ENCODE measurements at regions not wholly inside any gene's neighbourhood (a gene's known extent, or its start where the extent isn't known, plus 50 kb on each side); places are given as distances from the start of the nearest gene placed in this dataset.
"Not testable (repeated sequence)": the region's sequence is repeated elsewhere in the genome, so short reads cannot be mapped to it uniquely, and the experiment has no call there.

DNA sequence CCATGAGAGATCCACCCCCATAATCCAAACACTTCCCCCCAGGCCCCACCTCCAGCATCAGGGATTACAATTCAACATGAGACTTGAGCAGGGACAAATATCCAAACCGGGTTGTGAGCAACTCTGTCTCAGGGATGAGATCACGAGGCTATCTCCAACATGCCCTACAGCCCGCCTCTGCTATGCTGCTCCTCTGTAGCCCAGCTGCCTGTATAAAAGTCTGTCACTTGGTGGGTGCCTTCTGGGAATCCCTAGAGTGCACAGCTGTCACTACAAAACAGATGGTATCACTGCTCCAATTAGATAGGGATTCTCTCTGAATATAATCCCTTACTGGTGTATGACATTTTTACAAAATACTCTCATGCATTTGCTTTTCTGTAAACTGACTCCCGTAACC lies 114.9 kb upstream of the NANOS1 start:
- no peak for DNase-seq (ENCODE audit: low read depth in 2 of 2)

DNA sequence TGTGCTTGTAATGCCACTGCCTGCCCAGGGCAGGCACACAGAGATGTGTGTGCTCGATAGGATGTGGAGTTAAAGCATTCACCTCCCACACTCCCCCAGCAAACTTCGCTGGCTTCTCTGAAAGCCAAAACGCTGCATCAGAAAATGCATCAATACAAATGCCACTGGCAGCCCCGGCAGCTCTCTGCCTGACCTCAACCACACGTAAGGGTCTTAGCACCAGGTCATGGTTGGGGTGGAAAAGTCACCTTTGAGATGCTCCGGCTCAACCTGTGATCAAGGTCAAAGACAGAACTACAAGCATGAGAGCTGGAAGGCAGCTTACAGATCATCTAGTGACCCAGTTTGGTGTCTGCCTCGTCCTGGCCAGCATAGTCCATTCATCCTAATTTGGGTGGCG lies 114.4 kb upstream of the NANOS1 start:
- DNase-seq (ENCODE audit: low read depth in 2 of 2), result no peak

DNA sequence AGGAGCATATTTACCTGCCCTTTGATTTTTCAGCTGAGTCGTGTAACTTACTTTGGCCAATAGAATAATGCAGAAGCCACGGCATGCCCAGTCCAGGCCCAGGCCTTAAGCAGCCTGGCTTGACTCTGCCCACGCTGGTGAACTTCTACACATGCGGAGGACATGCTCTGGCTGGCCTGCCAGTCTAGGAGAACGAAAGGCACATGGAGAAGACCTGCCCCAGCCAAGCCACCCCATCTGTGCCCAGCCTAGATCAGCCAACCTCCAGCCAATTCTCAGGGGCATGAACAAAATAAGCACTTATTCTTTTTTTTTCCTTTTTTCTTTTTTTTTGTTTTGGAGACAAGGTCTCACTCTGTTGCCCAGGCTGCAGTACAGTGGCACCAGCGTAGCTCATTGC lies 112.7 kb upstream of the NANOS1 start:
- DNase-seq (ENCODE audit: low read depth in 2 of 2), result no peak

DNA sequence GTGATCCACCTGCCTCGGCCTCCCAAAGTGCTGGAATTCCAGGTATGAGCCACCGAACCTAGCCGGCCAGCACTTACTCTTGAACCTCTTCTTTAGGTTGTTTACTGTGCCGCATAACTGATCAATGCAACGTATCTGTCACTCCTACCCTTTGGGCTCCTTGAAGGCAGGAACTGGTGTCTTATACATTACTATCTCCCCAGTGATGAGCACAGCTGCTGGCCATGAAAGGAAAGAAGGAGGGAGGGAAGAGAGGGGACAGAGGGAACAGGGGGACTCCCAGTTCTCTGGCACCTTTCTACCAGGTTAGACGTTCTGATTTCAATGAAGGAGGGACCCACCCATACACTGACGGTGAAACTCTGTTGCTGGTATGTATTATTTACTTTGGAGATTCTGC lies 111.8 kb upstream of the NANOS1 start:
- DNase-seq (ENCODE audit: low read depth in 2 of 2), result no peak

DNA sequence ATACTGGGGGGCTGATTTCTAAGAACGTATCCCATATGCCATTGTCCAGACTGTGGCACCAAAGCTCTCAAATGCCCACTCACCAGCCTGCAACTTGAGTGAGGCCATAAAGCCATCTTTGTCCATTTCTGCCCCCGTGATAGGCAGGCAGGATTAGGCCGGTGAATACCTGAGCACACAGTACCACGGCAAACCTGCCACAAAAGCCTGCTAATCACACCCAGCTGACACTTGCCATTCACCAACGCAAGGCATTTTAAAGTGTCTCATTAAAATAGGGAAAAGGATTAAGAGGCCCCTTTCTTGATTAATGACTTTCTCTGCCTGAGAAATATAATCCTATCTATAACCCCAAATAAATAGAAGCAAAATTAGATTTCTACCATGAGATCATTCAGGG lies 111.4 kb upstream of the NANOS1 start:
- DNase-seq (ENCODE audit: low read depth in 2 of 2), result no peak

DNA sequence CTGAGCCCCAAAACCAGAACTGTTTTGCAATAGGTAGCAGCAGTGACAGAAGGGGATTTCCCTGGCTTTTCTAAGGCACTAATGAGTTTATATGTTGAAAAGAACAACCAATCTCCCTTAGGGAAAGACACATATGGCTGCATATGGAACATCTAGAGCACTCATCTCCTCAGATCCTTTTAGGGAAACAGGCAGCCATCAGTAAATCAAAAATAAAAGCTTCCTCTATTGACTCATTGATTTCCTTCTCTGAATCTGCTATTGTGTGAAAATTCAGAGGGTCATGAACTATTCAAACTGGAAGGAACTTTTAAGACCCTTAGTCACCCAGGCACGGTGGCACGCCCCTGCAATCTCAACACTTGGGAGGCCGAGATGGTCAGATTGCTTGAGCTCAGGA lies 110.9 kb upstream of the NANOS1 start:
- DNase-seq (ENCODE audit: low read depth in 2 of 2), result peak in 1 of 2 donors; percentile 17

DNA sequence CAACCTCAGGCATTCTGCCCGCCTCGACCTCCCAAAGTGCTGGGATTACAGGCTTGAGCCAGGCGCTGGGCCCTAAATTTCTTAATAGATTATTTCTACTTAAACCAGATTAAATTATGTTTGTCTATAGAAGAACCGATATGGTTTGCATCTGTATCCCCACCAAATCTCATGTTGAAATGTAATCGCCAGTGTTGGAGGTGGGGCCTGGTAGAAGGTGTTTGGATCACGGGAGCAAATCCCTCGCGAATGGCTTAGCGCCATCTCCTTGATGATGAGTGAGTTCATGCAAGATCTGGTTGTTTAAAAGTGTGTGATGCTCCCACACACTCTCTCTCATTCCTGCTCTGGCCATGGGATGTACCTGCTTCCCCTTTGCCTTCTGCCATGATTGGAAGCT lies 109.3 kb upstream of the NANOS1 start:
- no peak for DNase-seq (ENCODE audit: low read depth in 2 of 2)

DNA sequence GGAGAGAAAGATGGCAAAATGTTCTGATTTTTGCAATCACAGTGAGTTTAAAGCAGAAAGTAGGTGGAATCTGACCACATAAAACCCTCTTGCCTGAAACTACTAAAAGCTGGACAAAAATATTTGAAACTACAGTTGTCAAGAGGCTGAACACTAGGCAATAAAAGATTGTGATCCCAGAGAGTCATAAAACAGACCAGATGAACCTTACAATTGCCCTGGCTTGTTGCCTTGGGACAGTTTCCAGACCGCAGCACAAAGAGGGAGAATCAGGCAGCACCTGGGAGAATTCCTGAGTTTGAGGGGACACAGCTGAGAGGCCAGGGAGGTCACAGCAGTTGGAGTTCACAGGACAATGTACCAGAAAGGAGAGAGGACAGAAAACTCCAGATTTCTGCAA lies 107.3 kb upstream of the NANOS1 start:
- no peak for DNase-seq (ENCODE audit: low read depth in 2 of 2)

DNA sequence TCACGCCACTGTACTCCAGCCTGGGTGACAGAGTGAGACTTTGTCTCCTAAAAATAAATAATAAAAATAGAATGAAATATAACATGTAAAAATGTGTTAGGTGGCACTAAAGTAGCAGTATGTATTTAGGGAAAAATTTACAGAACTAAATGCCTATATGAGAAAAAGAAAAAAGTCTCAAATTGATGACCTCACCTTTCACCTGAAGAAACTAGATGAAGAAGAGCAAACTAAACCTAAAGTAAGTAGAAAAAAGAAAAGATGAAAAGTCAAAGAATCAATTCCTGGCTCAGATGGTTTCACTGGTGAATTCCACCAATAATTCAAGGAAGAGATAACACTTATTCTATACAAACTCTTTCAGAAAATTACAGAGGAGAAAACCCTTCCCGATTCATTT lies 106.5 kb upstream of the NANOS1 start:
- DNase-seq (ENCODE audit: low read depth in 2 of 2), result no peak

DNA sequence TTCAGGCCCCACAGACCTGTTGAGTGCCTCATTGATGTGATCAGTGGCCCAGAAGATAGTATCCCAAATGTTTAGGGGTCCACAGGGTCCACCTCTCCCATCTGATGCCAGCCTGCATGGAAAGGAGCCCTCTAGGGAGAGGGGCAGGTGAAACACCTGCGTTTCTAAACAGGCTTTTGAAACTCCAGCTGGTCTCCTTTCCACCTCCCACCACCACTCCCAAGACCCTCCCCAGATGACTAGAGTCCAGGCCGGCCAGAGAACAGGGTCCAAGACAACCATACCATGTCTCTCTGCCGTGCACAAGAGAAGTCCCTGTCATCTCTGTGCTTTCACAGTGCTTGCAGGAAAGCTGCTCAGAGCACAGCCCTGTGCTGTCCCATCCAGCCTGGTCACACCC lies 105.0 kb upstream of the NANOS1 start:
- DNase-seq (ENCODE audit: low read depth in 2 of 2), result no peak

DNA sequence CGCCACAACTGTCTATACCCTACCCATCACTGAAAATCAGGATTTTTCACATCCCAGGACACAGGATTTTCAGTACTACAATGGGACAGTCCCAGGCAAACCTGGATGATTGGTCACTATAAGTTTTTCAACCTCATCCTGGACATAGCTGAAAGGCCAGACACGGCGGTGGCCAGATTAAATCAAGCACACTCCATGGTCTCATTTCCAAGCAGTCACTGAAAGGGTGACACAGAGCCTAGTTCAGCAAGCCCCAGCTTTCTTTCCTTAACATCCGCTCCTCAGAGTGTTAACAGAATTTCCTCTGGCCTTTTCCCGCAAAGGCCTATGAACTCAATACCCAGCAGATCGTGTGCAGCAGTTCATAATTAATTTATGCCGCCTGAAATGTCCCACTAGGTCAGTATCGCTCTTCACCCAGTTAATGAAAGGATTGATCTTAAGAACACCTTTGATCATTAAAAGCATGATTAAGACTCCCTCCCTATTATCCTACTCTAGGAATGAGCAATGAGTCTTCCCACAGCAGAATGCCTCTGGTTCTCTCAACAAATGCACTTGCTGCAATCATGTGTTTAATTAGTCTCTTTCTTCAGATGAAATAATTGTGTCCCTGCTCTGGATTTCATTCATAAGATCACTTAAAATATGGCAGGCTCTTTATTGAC lies 104.0 kb upstream of the NANOS1 start:
- no peak for DNase-seq (ENCODE audit: low read depth in 2 of 2)

DNA sequence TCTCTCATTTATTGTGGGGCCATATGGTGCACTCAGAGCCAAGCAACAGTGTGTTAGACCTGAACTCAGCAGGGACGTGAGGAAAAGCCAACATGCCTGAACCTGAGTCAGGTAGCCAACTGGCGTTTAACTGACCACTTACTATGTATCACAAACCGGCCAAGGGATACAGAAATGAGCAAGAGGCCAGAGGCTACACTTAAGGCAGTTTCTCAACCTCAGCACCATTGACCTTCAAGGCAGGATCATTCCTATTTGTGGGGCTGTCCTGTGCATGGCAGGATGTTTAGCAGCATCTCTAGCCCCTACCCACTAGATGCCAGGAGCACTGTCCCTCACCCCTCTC lies 103.5 kb upstream of the NANOS1 start:
- no peak for DNase-seq (ENCODE audit: low read depth in 2 of 2)

DNA sequence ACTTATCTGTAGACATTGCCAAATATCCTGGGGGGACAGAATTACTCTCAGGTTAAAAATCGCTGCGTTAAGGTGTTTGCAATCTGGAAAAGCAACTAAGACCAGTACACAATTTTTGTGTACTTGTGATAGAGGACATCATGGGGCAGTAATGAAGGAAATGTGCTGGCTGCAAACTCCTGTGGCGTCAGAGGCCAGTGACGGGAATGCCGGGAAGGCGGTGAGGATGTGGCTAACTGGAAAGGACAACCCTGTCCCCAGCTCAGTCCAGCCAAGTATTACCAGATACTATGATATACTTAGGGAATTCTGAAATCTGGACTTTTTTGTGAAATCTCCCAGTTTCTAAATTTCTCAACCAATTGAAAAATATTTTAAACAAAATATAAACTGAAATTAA lies 103.1 kb upstream of the NANOS1 start:
- DNase-seq (ENCODE audit: low read depth in 2 of 2), result no peak

DNA sequence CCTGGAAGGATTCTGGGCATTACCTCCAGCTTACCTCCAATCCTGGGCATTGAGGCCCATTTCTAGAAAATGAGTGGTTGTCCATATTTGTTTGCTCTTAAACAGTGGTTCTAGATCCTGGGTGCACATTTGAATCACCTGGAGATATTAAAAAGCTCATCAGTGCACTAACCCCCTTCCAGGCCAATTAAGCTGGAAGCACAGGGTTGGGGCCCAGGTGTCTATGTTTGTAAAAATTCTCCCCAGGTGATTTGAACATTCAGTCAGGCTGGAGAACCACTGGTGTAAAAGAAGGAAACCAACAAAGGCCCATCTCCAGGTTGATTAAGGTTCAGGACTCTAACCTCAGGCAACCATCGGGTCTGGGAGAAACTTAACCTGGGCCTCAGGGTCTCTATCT lies 102.6 kb upstream of the NANOS1 start:
- DNase-seq (ENCODE audit: low read depth in 2 of 2), result no peak

DNA sequence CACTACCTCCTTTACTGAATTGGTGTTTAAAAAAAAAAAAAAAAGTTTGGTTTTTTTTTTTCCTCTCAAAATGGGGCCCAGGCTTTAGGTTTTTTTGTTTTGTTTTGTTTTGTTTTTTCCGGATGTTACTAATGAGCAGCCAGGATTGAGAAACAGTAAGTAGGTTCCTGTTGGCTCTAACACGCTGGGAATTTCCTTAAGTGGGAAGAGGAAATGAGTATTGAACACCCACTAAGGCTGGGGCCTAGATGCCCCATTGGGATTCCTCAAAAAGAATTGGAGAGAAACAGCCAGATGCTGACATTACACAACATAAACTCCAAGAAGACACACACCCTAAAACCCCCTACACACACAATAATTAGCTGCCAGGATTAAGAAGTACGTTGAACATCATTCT lies 102.2 kb upstream of the NANOS1 start:
- DNase-seq (ENCODE audit: low read depth in 2 of 2), result no peak

DNA sequence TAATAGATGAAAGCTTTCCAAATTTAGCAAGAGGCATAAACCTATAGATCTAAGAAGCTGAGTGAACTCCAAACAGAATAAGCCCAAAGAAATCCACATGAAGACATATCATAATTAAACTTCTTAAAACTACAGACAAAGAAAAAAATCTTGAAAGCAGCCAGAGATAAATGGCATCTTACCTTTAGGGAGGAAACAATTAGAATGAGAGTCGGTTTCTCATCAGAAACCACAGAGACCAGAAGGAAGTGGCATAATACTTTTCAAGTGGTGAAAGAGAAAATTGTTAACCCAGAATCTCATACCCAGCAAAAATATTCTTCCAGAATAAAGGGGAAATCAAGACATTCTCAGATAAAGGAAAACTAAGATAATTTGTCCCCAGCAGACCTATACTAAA lies 98.9 kb upstream of the NANOS1 start:
- DNase-seq (ENCODE audit: low read depth in 2 of 2), result no peak

DNA sequence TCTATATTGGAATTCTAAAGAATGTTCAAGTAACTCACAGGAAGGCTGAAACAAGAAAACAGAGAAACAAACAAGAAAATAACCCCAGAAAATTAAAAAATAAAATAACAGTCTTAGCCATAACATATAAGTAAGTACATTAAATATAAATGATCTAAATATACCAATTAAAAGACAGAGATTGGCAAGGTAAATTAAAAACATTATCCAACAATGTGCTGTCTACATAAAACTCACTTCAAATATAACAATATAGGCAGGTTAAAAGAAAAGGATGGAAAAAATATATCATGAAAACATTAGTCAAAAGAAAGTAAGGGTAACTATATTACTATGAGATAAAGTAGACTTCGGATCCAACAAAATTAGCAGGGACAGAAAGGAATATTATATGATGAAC lies 98.1 kb upstream of the NANOS1 start:
- no peak for DNase-seq (ENCODE audit: low read depth in 2 of 2)

DNA sequence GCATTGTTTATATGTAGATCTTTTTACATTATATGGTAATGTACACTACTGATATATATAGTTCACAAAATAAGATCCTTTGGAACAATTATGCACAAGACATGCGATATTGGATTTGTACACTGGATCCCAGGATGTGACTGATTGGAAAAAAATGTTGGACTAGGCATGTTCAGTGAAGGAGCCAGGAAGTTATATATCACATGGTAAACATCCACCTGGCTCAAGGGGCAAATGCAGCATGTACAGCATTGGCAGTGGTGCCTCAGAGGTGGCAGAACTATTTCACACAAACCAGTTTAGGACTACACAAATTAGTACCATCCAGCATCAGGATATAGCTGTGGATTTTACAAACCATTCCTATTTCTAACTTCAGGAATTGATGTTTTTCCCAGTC lies 97.4 kb upstream of the NANOS1 start:
- DNase-seq (ENCODE audit: low read depth in 2 of 2), result not testable (repeated sequence)

DNA sequence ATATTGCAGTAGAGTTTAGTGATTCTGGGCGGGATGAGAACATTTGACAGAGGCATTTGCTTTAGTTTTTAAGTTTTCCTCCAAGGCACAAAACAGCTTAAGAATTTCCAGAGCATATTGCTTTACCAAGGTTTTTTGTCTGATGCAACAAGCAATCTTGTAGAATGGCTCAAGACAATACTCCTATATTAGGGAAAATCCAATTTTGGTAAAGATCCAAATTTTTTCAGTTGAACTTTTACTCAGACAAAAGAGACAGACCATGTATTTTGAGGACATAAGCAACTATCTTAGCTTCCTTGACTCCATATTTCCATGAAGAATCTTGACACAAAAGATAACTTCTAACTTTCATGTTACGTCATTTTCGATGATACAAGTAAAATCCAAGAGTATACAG lies 92.3 kb upstream of the NANOS1 start:
- no peak for DNase-seq (ENCODE audit: low read depth in 2 of 2)

DNA sequence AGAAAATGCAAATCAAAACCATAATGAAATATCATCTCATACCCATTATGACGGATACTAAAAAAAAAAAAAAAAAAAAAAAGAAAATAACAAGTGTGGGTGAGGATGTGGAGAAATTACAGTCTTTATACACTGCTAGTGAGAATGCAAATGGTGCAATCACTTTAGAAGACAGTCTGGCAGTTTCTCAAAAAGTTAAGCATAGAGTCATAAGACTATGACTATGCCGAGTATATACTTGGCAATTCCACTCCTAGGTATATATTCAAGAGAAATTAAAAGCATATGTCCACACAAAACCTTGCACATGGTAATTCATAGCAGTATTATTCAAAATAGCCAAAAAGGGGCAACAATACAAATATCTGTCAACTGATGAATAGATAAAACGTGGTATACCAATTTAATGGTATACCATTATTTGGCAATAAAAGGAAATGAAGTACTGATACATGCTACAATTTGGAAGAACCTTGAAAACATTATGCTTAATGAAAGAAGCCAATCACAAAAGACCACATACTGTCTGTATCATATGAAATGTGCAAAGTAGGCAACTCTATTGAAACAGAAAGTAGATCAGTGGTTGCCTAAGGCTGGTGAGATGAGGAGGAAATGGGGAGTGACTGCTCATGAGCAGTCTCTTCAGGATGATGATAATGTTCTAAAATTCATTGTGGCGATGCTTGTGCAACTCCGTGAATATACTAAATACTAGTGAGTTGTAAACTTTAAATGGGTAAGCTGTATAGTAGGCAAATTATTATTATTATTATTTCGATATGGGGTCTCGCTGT lies 90.1 kb upstream of the NANOS1 start:
- DNase-seq (ENCODE audit: low read depth in 2 of 2), result no peak

DNA sequence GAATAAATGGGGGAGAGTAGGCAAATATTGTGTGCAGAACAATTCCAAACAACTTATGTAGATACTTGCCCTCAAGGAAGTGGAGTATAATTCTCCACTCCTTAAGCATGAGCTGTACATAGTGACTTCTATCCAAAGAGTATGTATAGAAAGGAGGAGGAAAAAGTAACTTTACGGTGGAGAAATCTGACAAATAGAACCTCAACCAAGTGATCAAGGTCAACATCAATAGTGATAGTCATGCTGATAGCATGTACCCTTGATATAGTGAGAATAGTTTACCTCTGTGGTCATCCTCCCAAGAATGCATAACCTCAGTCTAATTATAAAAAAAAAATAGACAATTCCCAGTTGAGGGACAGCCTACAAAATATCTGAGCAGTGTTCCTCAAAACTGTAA lies 89.1 kb upstream of the NANOS1 start:
- no peak for DNase-seq (ENCODE audit: low read depth in 2 of 2)

DNA sequence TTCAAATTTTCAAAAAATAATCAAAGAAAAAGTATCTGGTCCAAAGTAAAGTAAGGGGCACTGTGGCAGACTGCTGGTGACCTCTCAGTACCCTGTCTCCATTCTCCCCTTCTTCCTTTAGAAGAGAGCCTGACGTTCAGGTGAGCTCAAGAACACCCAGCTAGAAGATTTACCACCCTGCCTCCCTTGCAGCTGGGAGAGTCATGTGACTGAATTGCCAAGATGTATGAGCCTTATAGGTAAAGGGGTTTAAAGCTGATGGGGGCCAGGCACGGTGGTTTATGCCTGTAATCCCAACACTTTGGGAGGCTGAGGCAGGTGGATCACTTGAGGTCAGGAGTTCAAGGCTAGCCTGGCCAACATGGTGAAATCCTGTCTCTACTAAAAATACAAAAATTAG lies 86.3 kb upstream of the NANOS1 start:
- DNase-seq (ENCODE audit: low read depth in 2 of 2), result no peak

DNA sequence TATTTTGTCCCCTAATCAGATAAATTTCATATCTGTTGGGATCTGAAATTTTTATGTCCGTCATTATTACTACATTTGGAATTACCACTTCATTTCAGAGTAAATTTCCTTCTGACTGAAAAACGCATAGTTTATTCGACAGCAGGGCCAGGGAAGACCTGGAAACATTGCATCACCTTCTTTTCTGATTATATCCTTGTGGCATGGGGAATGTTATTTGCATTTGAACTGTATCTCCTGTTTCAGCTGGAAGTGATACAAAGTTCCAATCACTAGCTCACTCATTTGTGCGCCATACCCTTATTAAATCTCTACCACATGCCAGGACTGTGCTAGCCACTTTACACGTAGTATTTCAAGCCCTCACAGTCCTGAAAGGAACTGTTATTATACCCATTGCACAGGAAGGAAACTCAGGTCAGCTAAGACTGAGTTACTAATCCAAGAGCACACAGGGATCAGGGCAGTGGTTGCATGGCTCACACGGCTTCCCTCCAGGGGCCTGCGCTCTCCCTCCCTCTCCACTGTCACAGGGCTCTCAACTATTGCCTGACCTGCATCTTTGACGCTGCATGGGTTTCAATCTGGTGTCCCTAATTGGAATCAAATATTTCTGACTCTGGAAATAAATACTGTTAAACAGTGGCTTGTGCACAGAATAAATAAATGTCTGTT lies 84.4 kb upstream of the NANOS1 start:
- DNase-seq (ENCODE audit: low read depth in 2 of 2), result no peak

All from dermis microvascular lymphatic vessel endothelial cell (primary cell).